Gastrocnemius medialis (tissue), 4 donors: ENCODE measurements at regions not wholly inside any gene's neighbourhood (a gene's known extent, or its start where the extent isn't known, plus 50 kb on each side); places are given as distances from the start of the nearest gene placed in this dataset.

Source experiments
- ATAC-seq, 2 donors: fragments of 150-250 bp; one replicate each; pipeline ENCODE4 v1.9.1; 2016
- DNase-seq, 2 donors: peaks; one replicate each; pipeline ENCODE4 v3.0.0-alpha.2; 2019
- H3K27ac ChIP-seq, 4 donors: fragments of 200-600 bp; sonication (generic); 1 replicate in 1 of 4; 2 replicates in 3 of 4; pipeline ENCODE4 v1.5.1; 2016 to 2018; ENCODE audit warnings: mild to moderate bottlenecking in 2 of 4, moderate library complexity in 1 of 4
- H3K27me3 ChIP-seq, 3 donors: fragments of 200-600 bp; sonication (generic) in 2 of 3; 1 replicate in 1 of 3; 2 replicates in 2 of 3; pipeline versions ENCODE4 v1.5.1 to v1.6.0; 2016 to 2019; ENCODE audit warnings: mild to moderate bottlenecking in 1 of 3, moderate library complexity in 1 of 3
- H3K36me3 ChIP-seq, 2 donors: fragments of 200-600 bp; sonication (generic) in 1 of 2; one replicate each; pipeline ENCODE4 v1.5.1; 2017 to 2018
- H3K4me1 ChIP-seq, 2 donors: fragments of 200-600 bp; sonication (generic) in 1 of 2; one replicate each; pipeline ENCODE4 v1.5.1; 2016 to 2017; ENCODE audit warnings: mild to moderate bottlenecking in 2 of 2
- H3K4me3 ChIP-seq, 4 donors: fragments of 200-600 bp; sonication (generic) in 3 of 4; 1 replicate in 1 of 4; 2 replicates in 3 of 4; pipeline ENCODE4 v1.5.1; 2016 to 2019; ENCODE audit warnings: mild to moderate bottlenecking in 2 of 4
- H3K9me3 ChIP-seq, 3 donors: fragments of 200-600 bp; sonication (generic) in 2 of 3; 1 replicate in 1 of 3; 2 replicates in 2 of 3; pipeline ENCODE4 v1.5.1; 2016 to 2019
- POLR2A ChIP-seq, 2 donors: fragments of 450-650 bp; IDR thresholded peaks; one replicate each; pipeline ENCODE4 v1.6.1; 2017; ENCODE audit warnings: antibody characterized with exemption in 2 of 2, mild to moderate bottlenecking in 2 of 2, moderate library complexity in 2 of 2
- in situ Hi-C, 4 donors: fragments of 200-750 bp; cut with MboI; loops; one replicate each; pipeline versions ENCODE4 v1.15.0 to v1.8.0; 2017; ENCODE audit warnings: low sequenced_read_pairs in 4 of 4
- intact Hi-C: fragments of 100-400 bp; cut with DNase I; formaldehyde crosslinking; loops from one replicate; pipeline ENCODE4 v1.15.1; 2023; ENCODE audit warnings: low total_unique reads
- TF ChIP-seq, protein P1 (sequence below), 5 experiments: fragments of 450-650 bp in 3 of 5; fragments of 200-600 bp in 2 of 5; sonication (generic) in 2 of 5; IDR thresholded peaks in 4 of 5; conservative IDR thresholded peaks in 1 of 5; 1 replicate in 4 of 5; 2 replicates in 1 of 5; pipeline ENCODE4 v1.5.1; 2016 to 2019; ENCODE audit warnings: antibody characterized with exemption in 5 of 5, mild to moderate bottlenecking in 3 of 5, moderate library complexity in 3 of 5

DNA sequence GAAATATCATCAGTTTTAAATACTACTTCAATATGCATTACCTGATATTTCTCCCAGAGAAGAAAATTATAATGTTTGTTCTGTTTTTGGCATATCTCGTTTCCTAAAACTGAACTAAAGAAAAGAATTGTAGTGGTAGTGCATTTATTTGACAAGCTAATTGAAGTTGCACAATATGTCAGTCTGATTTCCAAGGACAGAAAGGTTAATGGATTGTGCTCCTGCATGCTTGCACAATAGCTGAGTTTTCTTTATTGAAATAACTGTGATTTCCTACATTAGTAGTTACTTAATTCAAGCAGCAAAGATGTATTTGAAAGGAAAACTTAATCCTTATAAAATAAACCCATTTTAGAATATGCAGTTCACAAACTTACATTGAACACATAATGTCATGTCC is 2047.7 kb downstream of the NCAM2 start:
- Histone ChIP-seq H3K9me3 (no peaks in the 10 kb centered on the region), H3K36me3 (no peaks in the 10 kb centered on the region), H3K27me3 (no peaks in the 10 kb centered on the region), H3K27ac (no peak overlapping the region), H3K4me3 (no peak overlapping the region), H3K4me1 (no peaks in the 10 kb centered on the region)
- ATAC-seq (no peak), DNase-seq (no peak)
- in situ Hi-C loops, result no loop called here
- intact Hi-C loops, result no loop called here
- no peak for TF ChIP-seq POLR2A (IDR thresholded peaks at IDR 0.05)
- TF ChIP-seq, protein P1, sequence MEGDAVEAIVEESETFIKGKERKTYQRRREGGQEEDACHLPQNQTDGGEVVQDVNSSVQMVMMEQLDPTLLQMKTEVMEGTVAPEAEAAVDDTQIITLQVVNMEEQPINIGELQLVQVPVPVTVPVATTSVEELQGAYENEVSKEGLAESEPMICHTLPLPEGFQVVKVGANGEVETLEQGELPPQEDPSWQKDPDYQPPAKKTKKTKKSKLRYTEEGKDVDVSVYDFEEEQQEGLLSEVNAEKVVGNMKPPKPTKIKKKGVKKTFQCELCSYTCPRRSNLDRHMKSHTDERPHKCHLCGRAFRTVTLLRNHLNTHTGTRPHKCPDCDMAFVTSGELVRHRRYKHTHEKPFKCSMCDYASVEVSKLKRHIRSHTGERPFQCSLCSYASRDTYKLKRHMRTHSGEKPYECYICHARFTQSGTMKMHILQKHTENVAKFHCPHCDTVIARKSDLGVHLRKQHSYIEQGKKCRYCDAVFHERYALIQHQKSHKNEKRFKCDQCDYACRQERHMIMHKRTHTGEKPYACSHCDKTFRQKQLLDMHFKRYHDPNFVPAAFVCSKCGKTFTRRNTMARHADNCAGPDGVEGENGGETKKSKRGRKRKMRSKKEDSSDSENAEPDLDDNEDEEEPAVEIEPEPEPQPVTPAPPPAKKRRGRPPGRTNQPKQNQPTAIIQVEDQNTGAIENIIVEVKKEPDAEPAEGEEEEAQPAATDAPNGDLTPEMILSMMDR (IDR thresholded peaks at IDR 0.05 in 4 of 5, conservative IDR thresholded peaks at IDR 0.05 in 1 of 5), result no peak

DNA sequence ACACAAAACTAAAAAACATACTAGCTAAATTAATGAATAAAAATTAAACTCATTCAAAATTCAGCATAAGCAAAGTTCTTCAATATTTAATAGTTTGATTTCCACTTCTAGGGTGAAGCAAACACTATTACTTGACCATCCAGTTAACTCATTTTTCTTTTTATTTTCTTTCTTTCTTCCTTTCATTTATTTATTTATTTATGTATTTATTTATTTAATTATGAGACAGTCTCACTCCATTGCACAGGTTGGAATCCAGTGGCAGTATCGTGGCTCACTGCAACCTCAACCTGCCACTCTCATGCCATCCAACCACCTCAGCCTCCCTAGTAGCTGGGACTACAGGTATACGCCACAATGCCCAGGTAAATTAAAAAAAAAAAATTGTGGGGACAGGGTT is 2069.5 kb downstream of the NCAM2 start:
- H3K9me3 ChIP-seq, result no peaks in the 10 kb centered on the region
- no peaks in the 10 kb centered on the region for H3K27me3 ChIP-seq
- no peak overlapping the region for H3K4me3 ChIP-seq
- in situ Hi-C loops (no loop called here), intact Hi-C loops (no loop called here)
- H3K36me3 ChIP-seq, result no peaks in the 10 kb centered on the region
- DNase-seq, result no peak
- ATAC-seq, result no peak
- no peaks in the 10 kb centered on the region for H3K4me1 ChIP-seq
- H3K27ac ChIP-seq, result no peak overlapping the region
- TF ChIP-seq, protein P1 (IDR thresholded peaks at IDR 0.05 in 4 of 5, conservative IDR thresholded peaks at IDR 0.05 in 1 of 5), result no peak
- TF ChIP-seq POLR2A (IDR thresholded peaks at IDR 0.05), result no peak

DNA sequence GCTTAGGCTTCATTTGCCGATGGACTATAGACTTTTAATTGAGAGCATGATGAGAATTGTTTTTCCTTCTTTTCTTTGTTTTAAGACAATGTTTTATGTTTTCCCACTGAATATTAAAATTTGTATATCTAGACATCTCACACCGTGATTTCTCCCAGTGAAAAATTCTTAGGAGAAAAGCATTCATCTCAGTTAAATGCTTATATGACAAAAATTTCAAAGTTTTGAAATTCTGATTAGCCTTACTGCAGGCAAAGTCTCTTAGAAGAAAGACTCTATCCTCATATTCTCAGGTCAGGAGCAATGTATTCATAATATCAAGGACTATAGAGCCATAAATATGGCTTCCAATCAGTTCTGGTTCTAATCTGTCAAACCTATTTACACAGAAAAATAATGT is 2085.0 kb downstream of the NCAM2 start:
- Histone ChIP-seq H3K27me3 (no peaks in the 10 kb centered on the region), H3K36me3 (no peaks in the 10 kb centered on the region), H3K27ac (no peak overlapping the region), H3K4me3 (no peak overlapping the region), H3K4me1 (no peaks in the 10 kb centered on the region), H3K9me3 (no peaks in the 10 kb centered on the region)
- in situ Hi-C loops (no loop called here), intact Hi-C loops (no loop called here)
- ATAC-seq (no peak), DNase-seq (no peak)
- TF ChIP-seq POLR2A (IDR thresholded peaks at IDR 0.05), result no peak
- TF ChIP-seq, protein P1 (IDR thresholded peaks at IDR 0.05 in 4 of 5, conservative IDR thresholded peaks at IDR 0.05 in 1 of 5), result no peak

DNA sequence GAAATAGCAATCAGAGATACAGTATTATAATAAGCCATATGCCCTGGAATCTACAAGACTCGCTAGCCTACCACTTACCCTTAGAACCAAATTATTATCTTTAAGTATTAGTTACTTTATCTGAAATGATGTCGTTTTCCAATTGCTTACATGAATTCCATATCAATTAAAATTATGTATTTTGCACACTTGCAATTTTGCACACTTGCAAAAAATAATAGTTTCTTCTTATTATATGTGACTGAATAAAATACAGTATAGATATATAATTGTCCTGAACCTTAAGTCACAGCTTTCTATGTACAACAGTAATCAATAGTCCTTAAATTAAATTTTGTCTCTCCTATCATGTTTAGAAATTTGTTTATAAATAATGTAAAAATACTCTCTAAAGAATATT is 2095.1 kb downstream of the NCAM2 start:
- no peak for TF ChIP-seq POLR2A (IDR thresholded peaks at IDR 0.05)
- TF ChIP-seq, protein P1 (IDR thresholded peaks at IDR 0.05 in 4 of 5, conservative IDR thresholded peaks at IDR 0.05 in 1 of 5), result no peak
- in situ Hi-C loops (no loop called here), intact Hi-C loops (no loop called here)
- Histone ChIP-seq H3K27ac (no peak overlapping the region), H3K4me3 (no peak overlapping the region), H3K4me1 (no peaks in the 10 kb centered on the region), H3K9me3 (no peaks in the 10 kb centered on the region), H3K36me3 (no peaks in the 10 kb centered on the region), H3K27me3 (no peaks in the 10 kb centered on the region)
- DNase-seq (no peak), ATAC-seq (no peak)

DNA sequence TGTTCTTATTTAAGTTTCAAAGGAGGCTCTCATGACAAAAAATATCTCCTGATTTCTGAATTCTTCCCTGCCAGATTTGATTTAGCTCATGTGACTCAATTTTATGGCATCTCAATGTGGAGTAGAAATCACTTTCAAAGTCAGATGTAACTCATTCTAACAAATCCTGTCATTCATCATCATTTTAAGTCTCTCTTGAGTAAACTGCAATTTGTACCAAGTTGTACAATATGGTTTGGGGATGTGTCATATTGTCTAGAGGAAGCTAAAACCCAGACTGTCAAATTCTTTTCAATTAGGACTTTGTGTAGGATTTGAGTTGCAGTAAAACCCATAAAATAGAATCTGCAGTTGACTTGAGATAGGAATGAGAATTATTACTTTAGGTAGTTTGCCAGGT is 2101.0 kb downstream of the NCAM2 start:
- ATAC-seq, result no peak
- H3K4me3 ChIP-seq, result no peak overlapping the region
- TF ChIP-seq, protein P1 (IDR thresholded peaks at IDR 0.05 in 4 of 5, conservative IDR thresholded peaks at IDR 0.05 in 1 of 5), result no peak
- no peak for TF ChIP-seq POLR2A (IDR thresholded peaks at IDR 0.05)
- no peaks in the 10 kb centered on the region for H3K4me1 ChIP-seq
- in situ Hi-C loops, result no loop called here
- intact Hi-C loops, result no loop called here
- DNase-seq, result no peak
- H3K9me3 ChIP-seq, result no peaks in the 10 kb centered on the region
- H3K27me3 ChIP-seq, result no peaks in the 10 kb centered on the region
- H3K27ac ChIP-seq, result no peak overlapping the region
- no peaks in the 10 kb centered on the region for H3K36me3 ChIP-seq
